ENCODE measurements at regions not wholly inside any gene's neighbourhood (a gene's known extent, or its start where the extent isn't known, plus 50 kb on each side); places are given as distances from the start of the nearest gene placed in this dataset.

- H3K36me3 ChIP-seq (ENCODE audit: control insufficient read depth, insufficient read depth, low read length), result no peaks in the 10 kb centered on the region
- no peak overlapping the region for H3K4me3 ChIP-seq (replicated peaks; ENCODE audit: low read depth, low read length)
- TF ChIP-seq, protein P1, sequence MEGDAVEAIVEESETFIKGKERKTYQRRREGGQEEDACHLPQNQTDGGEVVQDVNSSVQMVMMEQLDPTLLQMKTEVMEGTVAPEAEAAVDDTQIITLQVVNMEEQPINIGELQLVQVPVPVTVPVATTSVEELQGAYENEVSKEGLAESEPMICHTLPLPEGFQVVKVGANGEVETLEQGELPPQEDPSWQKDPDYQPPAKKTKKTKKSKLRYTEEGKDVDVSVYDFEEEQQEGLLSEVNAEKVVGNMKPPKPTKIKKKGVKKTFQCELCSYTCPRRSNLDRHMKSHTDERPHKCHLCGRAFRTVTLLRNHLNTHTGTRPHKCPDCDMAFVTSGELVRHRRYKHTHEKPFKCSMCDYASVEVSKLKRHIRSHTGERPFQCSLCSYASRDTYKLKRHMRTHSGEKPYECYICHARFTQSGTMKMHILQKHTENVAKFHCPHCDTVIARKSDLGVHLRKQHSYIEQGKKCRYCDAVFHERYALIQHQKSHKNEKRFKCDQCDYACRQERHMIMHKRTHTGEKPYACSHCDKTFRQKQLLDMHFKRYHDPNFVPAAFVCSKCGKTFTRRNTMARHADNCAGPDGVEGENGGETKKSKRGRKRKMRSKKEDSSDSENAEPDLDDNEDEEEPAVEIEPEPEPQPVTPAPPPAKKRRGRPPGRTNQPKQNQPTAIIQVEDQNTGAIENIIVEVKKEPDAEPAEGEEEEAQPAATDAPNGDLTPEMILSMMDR (IDR thresholded peaks at IDR 0.05; ENCODE audit: insufficient read depth, low read length, poor library complexity, severe bottlenecking), result no peak
- DNase-seq (ENCODE audit: extremely low read depth, insufficient read length), result no peak
- no peaks in the 10 kb centered on the region for H3K27me3 ChIP-seq (replicated peaks; ENCODE audit: control insufficient read depth, insufficient read depth, low read length)
These were observed 84.7 kb upstream of the ST6GAL2 start for GRCh38 chr2:106970471-106971261.

DNA sequence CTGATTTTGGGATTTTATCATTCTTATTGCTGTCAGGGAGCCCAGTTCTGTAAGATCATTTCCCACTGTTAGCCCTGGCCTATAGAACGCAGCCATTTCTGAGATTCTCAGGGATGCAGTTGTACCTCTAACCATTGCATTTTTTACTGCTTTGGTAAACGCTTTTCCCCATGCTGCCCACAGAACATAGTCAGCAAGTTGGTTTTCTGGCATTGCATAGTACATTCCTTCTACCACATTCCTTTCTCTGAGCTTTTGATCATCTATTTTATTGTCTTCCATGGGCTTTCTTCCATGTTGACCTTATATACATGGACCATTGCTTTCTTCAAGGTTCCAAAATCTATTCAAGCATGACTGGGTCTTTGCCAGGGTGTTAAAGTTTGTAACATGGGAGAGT, 86.8 kb upstream of the ST6GAL2 start:
- DNase-seq (ENCODE audit: extremely low read depth, insufficient read length), result no peak
- no peaks in the 10 kb centered on the region for H3K36me3 ChIP-seq (ENCODE audit: control insufficient read depth, insufficient read depth, low read length)
- TF ChIP-seq, protein P1 (IDR thresholded peaks at IDR 0.05; ENCODE audit: insufficient read depth, low read length, poor library complexity, severe bottlenecking), result no peak
- no peaks in the 10 kb centered on the region for H3K27me3 ChIP-seq (replicated peaks; ENCODE audit: control insufficient read depth, insufficient read depth, low read length)
- H3K4me3 ChIP-seq (replicated peaks; ENCODE audit: low read depth, low read length), result no peak overlapping the region

DNA sequence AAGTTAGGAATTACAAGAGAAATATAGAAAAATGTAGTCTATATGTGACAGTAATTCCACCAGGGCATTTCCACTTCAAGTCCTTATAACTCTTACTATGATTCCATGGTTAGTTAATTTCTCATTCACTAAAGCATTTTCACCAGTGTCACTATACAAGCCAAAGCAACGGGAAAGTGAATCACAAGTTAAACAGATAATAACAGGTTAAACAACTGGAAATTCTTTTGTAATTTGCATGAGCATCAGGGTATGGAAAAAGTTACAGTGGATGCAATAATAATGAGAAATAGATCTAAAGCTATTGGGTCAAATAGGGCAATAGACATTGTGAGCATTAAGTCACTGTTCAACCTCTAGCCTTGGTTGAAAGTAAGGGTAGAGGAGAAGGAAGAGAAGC, 88.9 kb upstream of the ST6GAL2 start:
- Histone ChIP-seq H3K36me3 (ENCODE audit: control insufficient read depth, insufficient read depth, low read length) (no peaks in the 10 kb centered on the region), H3K27me3 (replicated peaks; ENCODE audit: control insufficient read depth, insufficient read depth, low read length) (no peaks in the 10 kb centered on the region), H3K4me3 (replicated peaks; ENCODE audit: low read depth, low read length) (no peak overlapping the region)
- DNase-seq (ENCODE audit: extremely low read depth, insufficient read length), result no peak
- TF ChIP-seq, protein P1 (IDR thresholded peaks at IDR 0.05; ENCODE audit: insufficient read depth, low read length, poor library complexity, severe bottlenecking), result no peak

- TF ChIP-seq, protein P1 (IDR thresholded peaks at IDR 0.05; ENCODE audit: insufficient read depth, low read length, poor library complexity, severe bottlenecking), result no peak
- H3K4me3 ChIP-seq (replicated peaks; ENCODE audit: low read depth, low read length), result no peak overlapping the region
- no peak for DNase-seq (ENCODE audit: extremely low read depth, insufficient read length)
- no peaks in the 10 kb centered on the region for H3K36me3 ChIP-seq (ENCODE audit: control insufficient read depth, insufficient read depth, low read length)
- no peaks in the 10 kb centered on the region for H3K27me3 ChIP-seq (replicated peaks; ENCODE audit: control insufficient read depth, insufficient read depth, low read length)
These were observed 89.7 kb upstream of the ST6GAL2 start for GRCh38 chr2:106975641-106976040.

DNA sequence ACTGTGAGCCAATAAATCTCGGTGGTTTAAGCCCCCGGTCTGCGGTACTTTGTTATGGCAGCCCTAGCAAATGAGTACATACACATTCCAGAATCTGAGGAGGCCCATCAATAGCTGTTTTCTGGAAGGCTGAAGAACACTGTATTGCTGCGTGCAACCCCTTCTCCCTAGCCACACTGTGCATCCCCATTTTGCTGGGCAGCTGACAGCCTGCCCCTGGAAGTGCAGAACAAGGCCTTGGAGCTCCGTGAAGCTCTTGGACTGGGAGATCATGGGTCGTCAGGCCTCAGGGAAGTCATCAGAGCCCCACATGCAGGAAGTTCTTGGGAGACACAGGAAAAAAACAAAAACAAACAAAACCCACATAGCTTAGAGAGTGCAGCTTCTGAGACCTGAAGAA, 90.6 kb upstream of the ST6GAL2 start:
- Histone ChIP-seq H3K36me3 (ENCODE audit: control insufficient read depth, insufficient read depth, low read length) (no peaks in the 10 kb centered on the region), H3K27me3 (replicated peaks; ENCODE audit: control insufficient read depth, insufficient read depth, low read length) (no peaks in the 10 kb centered on the region), H3K4me3 (replicated peaks; ENCODE audit: low read depth, low read length) (no peak overlapping the region)
- DNase-seq (ENCODE audit: extremely low read depth, insufficient read length), result no peak
- TF ChIP-seq, protein P1 (IDR thresholded peaks at IDR 0.05; ENCODE audit: insufficient read depth, low read length, poor library complexity, severe bottlenecking), result no peak

Data from GM06990 (cell line).